GM13976 (cell line): ENCODE measurements at regions not wholly inside any gene's neighbourhood (a gene's known extent, or its start where the extent isn't known, plus 50 kb on each side); places are given as distances from the start of the nearest gene placed in this dataset.

ENCODE experiments used
- DNase-seq: peaks from one replicate; pipeline ENCODE4 v3.0.0; 2012; ENCODE audit warnings: low spot score
- CTCF ChIP-seq: IDR thresholded peaks from 2 replicates; pipeline ENCODE4 v1.5.1; 2012; ENCODE audit warnings: borderline replicate concordance, mild to moderate bottlenecking; ENCODE audit not compliant: insufficient read depth; ENCODE audit errors: extremely low read depth, missing control alignments, control extremely low read depth
- in situ Hi-C: fragments of 300-500 bp; cut with MboI; formaldehyde crosslinking; loops from one replicate; pipeline ENCODE4 v1.12.0; 2022; ENCODE audit warnings: low sequenced_read_pairs, mixed read lengths, inconsistent platforms; ENCODE audit not compliant: unreplicated experiment

- in situ Hi-C loops, result no loop called here
- no peak for TF ChIP-seq CTCF
Observed at GRCh38 chr4:182192511-182193181, 50.6 kb upstream of the TENM3 start.

GRCh38 chr4:182193311-182193710 lies 49.9 kb upstream of the TENM3 start:
- in situ Hi-C loops, result no loop called here
- TF ChIP-seq CTCF, result no peak
- no peak for DNase-seq

More at GRCh38 chr4:182192511-182193181, 50.6 kb upstream of the TENM3 start:
- DNase-seq, result no peak
